Adrenal gland (tissue), 9 donors: ENCODE measurements at regions not wholly inside any gene's neighbourhood (a gene's known extent, or its start where the extent isn't known, plus 50 kb on each side); places are given as distances from the start of the nearest gene placed in this dataset.

ENCODE experiments used
- DNase-seq, 7 donors: peaks; one replicate each; pipeline ENCODE4 v3.0.0-alpha.2; 2019 to 2020
- H3K27ac ChIP-seq, 5 donors: fragments of 200-600 bp; sonication (generic) in 4 of 5; 1 replicate in 3 of 5; 2 replicates in 2 of 5; pipeline versions ENCODE4 v1.5.1 to v1.8.0; 2016 to 2020; ENCODE audit warnings: mild to moderate bottlenecking in 1 of 5
- H3K27me3 ChIP-seq: fragments of 200-600 bp; 2 replicates; pipeline ENCODE4 v1.8.0; 2021
- H3K36me3 ChIP-seq, 2 donors: fragments of 200-600 bp; replicated peaks in 1 of 2; 1 replicate in 1 of 2; 2 replicates in 1 of 2; pipeline versions ENCODE4 v1.5.1 to v1.8.0; 2018 to 2022
- H3K4me1 ChIP-seq, 2 donors: fragments of 200-600 bp; replicated peaks in 1 of 2; 1 replicate in 1 of 2; 2 replicates in 1 of 2; pipeline versions ENCODE4 v1.5.1 to v1.8.0; 2018 to 2021
- H3K4me3 ChIP-seq, 4 donors: fragments of 200-600 bp; sonication (generic) in 3 of 4; one replicate each; pipeline ENCODE4 v1.5.1; 2016 to 2018
- H3K9me3 ChIP-seq, 3 donors: fragments of 200-600 bp; sonication (generic) in 1 of 3; replicated peaks in 1 of 3; 1 replicate in 2 of 3; 2 replicates in 1 of 3; pipeline versions ENCODE4 v1.5.1 to v1.8.0; 2016 to 2021
- CTCF ChIP-seq, 6 experiments: fragments of 450-650 bp in 4 of 6; fragments of 200-600 bp in 2 of 6; sonication (generic) in 1 of 6; IDR thresholded peaks; 1 replicate in 5 of 6; 2 replicates in 1 of 6; pipeline versions ENCODE4 v1.5.1 to v1.8.0; 2016 to 2021; ENCODE audit warnings: antibody characterized with exemption in 6 of 6, mild to moderate bottlenecking in 2 of 6, moderate library complexity in 1 of 6
- POLR2A ChIP-seq, 2 donors: fragments of 450-650 bp; IDR thresholded peaks; one replicate each; pipeline ENCODE4 v1.6.1; 2017; ENCODE audit warnings: antibody characterized with exemption in 2 of 2, mild to moderate bottlenecking in 2 of 2, moderate library complexity in 1 of 2
- WGBS, 4 donors: extraction: QIAGEN DNeasy Blood & Tissue Kit in 2 of 4; methylation state at CpG; one replicate each; pipeline versions ENCODE4 v1.1.5 to v1.1.7; 2013 to 2017; 5-methylcytosine and 5-hydroxymethylcytosine counted together
- intact Hi-C, 2 donors: fragments of 100-400 bp; cut with DNase I; formaldehyde crosslinking; loops; one replicate each; pipeline versions ENCODE4 v1.14.1 to v1.15.0; 2022 to 2023
- donor health status: healthy with polysubstance abuse.
- donor health status: Bipolar disorder and iron deficiency.
- donor health status: DM: yes; HTN: yes; CAD: no.
- donor health status: DM: no; HTN: no; CAD: no.
- donor health status: DM: no; HTN: no; CAD: no.

- no peaks in the 10 kb centered on the region for H3K9me3 ChIP-seq
- no peaks in the 10 kb centered on the region for H3K27me3 ChIP-seq
- no peak for TF ChIP-seq POLR2A (IDR thresholded peaks at IDR 0.05)
- no peak for TF ChIP-seq CTCF (IDR thresholded peaks at IDR 0.05)
- no peaks in the 10 kb centered on the region for H3K36me3 ChIP-seq
- no peak overlapping the region for H3K27ac ChIP-seq
- H3K4me3 ChIP-seq: no peak overlapping the region
- H3K4me1 ChIP-seq: peaks cover 0 to 4% of the 10 kb centered on the region in 2 donors
- intact Hi-C loops: no loop called here
- WGBS, 4 donors: 29 to 47% (median 34%) methylated on average over 2 of the region's 2 CpGs
- DNase-seq: no peak
These were observed 96.3 kb upstream of the P2RY1 start for GRCh38 chr3:152738656-152739055.

GRCh38 chr3:152742368-152743347 is 92.3 kb upstream of the P2RY1 start:
- no peak overlapping the region for H3K4me3 ChIP-seq
- H3K27ac ChIP-seq: no peak overlapping the region
- WGBS, 4 donors: 68 to 78% (median 71%) methylated on average over 2 of the region's 2 CpGs
- DNase-seq: no peak
- intact Hi-C loops: no loop called here
- H3K9me3 ChIP-seq: no peaks in the 10 kb centered on the region
- TF ChIP-seq CTCF (IDR thresholded peaks at IDR 0.05) (no peak), POLR2A (IDR thresholded peaks at IDR 0.05) (no peak)
- H3K27me3 ChIP-seq: no peaks in the 10 kb centered on the region
- no peaks in the 10 kb centered on the region for H3K36me3 ChIP-seq
- H3K4me1 ChIP-seq: peaks cover 0 to 4% of the 10 kb centered on the region in 2 donors

- DNase-seq: no peak
- Histone ChIP-seq H3K27ac (no peak overlapping the region), H3K4me1 (no peaks in the 10 kb centered on the region), H3K4me3 (no peak overlapping the region), H3K27me3 (no peaks in the 10 kb centered on the region), H3K36me3 (no peaks in the 10 kb centered on the region), H3K9me3 (peaks cover 0 to 7% (median 0%) of the 10 kb centered on the region in 3 donors)
- intact Hi-C loops: no loop called here
- WGBS, 4 donors: 60 to 66% (median 64%) methylated on average over 1 of the region's 1 CpG
- TF ChIP-seq POLR2A (IDR thresholded peaks at IDR 0.05) (no peak), CTCF (IDR thresholded peaks at IDR 0.05) (no peak)
These were observed 89.3 kb upstream of the P2RY1 start for GRCh38 chr3:152745646-152746045.

- Histone ChIP-seq H3K9me3 (no peaks in the 10 kb centered on the region), H3K36me3 (no peaks in the 10 kb centered on the region), H3K4me1 (no peaks in the 10 kb centered on the region), H3K27ac (no peak overlapping the region), H3K4me3 (no peak overlapping the region), H3K27me3 (no peaks in the 10 kb centered on the region)
- no peak for DNase-seq
- no peak for TF ChIP-seq POLR2A (IDR thresholded peaks at IDR 0.05)
- TF ChIP-seq CTCF (IDR thresholded peaks at IDR 0.05): no peak
- WGBS, 4 donors: 61 to 73% (median 68%) methylated on average over 2 of the region's 2 CpGs
- intact Hi-C loops: no loop called here
These were observed 80.6 kb upstream of the P2RY1 start for GRCh38 chr3:152754303-152754702.
